ENCODE measurements at regions not wholly inside any gene's neighbourhood (a gene's known extent, or its start where the extent isn't known, plus 50 kb on each side); places are given as distances from the start of the nearest gene placed in this dataset.

DNA sequence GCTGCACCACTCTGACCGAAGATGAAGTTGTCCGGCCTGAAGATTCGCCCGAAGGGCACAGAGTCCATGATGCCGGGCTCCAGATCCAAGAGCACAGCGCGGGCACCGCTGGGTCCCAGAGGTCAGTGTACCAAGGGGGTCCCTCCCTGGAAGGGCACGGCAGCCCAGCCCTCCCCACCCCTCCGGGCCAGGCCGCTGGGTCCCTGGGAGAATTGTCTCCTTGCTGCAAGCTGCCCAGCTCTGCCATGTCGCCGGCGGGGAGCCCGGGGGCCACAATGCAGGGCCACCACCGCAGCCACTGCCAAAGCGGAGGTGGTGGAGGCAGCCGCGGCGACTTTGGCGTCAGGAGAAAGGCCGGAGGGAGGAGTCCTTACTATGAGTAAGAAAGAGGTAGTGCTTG, 189.5 kb upstream of the CYRIA start:
- no peak for DNase-seq
- H3K4me3 ChIP-seq, result no peak overlapping the region
- H3K36me3 ChIP-seq, result no peaks in the 10 kb centered on the region
- no peaks in the 10 kb centered on the region for H3K9me3 ChIP-seq
- no peaks in the 10 kb centered on the region for H3K27me3 ChIP-seq

DNA sequence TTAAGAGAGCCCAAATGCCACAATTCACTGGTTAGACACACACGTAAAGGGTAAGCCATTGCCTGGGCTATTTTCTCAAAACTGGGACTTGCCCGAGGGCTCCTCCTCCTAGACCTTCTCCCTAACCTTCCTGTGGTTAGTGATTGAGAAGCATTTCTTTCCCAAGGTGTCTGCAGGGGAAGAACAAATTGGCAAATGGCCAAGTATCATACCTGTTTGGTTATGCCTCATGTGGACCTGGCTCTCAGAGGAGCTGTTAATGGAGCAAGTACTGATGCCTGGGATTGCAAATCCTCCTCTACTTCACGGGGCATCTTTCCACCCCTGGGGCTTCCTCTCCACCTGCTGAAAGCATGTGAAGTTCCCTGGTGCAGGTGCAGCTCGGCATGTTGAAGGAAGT, 187.5 kb upstream of the CYRIA start:
- DNase-seq, result no peak
- Histone ChIP-seq H3K4me3 (no peak overlapping the region), H3K27me3 (no peaks in the 10 kb centered on the region), H3K9me3 (no peaks in the 10 kb centered on the region), H3K36me3 (no peaks in the 10 kb centered on the region)

DNA sequence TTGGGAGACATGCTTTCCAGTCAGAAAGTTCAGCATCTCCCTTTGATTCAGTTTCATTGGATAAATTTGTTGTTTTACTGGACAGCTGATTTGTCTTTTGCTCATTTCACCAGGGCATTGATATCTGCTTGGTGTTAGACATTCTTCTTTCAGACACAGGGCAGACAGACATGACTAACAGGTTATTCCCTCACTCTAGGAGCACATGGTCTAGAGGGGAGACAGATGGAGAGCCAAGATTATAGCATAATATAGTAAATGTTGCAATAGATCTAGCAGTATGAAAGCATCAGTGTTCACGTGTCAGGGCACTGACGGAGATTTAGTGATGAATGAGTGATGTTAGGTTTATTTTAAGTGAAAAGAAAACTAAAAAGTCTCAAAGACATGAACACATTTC, 187.0 kb upstream of the CYRIA start:
- Histone ChIP-seq H3K36me3 (no peaks in the 10 kb centered on the region), H3K9me3 (no peaks in the 10 kb centered on the region)
- no peak for DNase-seq

DNA sequence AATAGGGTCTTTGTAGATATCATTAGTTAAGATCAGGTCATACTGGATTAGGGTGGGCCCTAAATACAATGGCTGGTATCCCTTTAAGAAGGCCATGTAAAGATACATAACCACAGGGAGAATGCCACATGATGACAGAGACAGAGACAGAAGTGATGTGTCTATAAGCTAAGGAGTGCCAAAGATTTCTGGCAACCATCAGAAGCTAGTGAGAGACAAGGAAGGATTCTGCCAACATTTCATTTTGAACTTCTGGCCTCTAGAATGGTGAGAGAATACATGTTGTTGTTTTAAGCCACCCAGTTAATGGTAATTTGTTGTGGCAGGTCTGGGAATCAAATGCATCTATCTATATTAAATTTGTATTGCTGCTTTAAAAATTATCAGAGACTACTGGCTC, 185.5 kb upstream of the CYRIA start:
- H3K36me3 ChIP-seq, result no peaks in the 10 kb centered on the region
- no peak overlapping the region for H3K4me3 ChIP-seq
- no peaks in the 10 kb centered on the region for H3K9me3 ChIP-seq
- DNase-seq, result no peak
- no peaks in the 10 kb centered on the region for H3K27me3 ChIP-seq

More for the DNA sequence above, 187.0 kb upstream of the CYRIA start:
- Histone ChIP-seq H3K4me3 (no peak overlapping the region), H3K27me3 (no peaks in the 10 kb centered on the region)

DNA sequence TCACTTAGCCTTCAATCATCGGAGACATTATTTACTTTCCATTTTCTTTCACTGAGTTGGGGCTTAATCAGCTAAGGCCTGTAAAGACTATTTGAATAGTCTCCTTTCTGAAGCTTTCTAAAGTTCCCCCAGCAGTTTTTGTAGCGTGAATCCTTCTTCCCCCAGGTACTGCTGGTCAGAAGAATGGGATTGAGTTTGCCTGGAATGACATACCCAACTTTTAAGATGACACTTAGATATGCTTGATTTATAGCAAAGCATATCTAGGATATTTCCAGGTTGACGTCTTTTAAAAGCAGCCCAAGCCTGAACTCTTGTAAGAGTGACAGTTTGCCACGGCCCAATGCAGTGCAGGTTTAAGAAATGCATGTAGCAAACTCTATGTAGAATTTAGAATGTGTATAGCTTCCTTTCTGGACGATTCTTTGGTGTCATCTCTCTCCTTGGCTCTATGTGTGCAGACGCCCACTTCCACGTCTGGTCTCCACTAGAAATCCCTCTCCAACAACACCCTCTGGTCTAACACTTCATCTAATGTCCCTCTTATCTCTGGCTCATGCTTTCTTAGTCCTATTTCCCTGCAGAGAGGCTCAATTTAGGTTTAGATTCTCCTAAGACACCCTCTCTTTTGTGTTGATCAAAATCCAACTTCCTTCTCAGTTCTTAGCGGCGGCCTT, 175.0 kb upstream of the CYRIA start:
- Histone ChIP-seq H3K9me3 (no peaks in the 10 kb centered on the region), H3K4me3 (no peak overlapping the region), H3K27me3 (no peaks in the 10 kb centered on the region), H3K36me3 (no peaks in the 10 kb centered on the region)
- no peak for DNase-seq

DNA sequence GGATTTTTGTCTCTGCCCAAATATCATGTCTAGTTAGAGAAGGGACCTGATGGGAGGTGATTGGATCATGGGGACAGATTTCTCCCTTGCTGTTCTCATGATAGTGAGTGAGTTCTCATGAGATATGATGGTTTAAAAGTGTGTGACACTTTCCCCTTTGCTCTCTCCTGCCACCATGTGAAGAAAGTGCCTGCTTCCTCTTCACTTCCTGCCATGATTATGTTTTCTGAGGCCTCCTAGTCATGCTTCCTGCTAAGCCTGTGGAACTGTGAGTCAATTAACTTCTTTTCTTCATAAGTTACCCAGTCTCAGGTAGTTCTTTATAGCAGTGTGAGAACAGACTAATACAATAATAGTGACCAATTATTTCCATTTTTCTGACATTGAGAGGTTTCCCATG, 167.3 kb upstream of the CYRIA start:
- Histone ChIP-seq H3K9me3 (no peaks in the 10 kb centered on the region), H3K36me3 (no peaks in the 10 kb centered on the region), H3K4me3 (no peak overlapping the region), H3K27me3 (no peaks in the 10 kb centered on the region)
- DNase-seq, result no peak

DNA sequence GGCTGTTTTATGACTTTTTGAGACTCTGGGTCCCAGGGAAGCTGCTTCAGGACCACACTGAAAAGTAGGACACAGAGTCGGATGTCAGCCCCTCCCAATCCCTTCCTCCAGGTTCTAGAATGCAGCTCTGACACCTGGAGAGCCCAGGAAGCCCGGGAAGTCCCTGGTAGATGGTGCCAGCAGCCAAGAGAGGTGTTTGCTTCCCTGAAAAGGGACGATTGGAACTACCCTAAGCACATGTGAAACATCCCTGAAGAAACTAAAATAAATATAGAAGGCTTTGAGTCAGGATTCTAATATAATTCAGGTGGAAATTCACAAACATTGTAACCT, 163.2 kb upstream of the CYRIA start:
- H3K9me3 ChIP-seq, result no peaks in the 10 kb centered on the region
- no peaks in the 10 kb centered on the region for H3K27me3 ChIP-seq
- DNase-seq, result no peak
- no peaks in the 10 kb centered on the region for H3K36me3 ChIP-seq
- no peak overlapping the region for H3K4me3 ChIP-seq

DNA sequence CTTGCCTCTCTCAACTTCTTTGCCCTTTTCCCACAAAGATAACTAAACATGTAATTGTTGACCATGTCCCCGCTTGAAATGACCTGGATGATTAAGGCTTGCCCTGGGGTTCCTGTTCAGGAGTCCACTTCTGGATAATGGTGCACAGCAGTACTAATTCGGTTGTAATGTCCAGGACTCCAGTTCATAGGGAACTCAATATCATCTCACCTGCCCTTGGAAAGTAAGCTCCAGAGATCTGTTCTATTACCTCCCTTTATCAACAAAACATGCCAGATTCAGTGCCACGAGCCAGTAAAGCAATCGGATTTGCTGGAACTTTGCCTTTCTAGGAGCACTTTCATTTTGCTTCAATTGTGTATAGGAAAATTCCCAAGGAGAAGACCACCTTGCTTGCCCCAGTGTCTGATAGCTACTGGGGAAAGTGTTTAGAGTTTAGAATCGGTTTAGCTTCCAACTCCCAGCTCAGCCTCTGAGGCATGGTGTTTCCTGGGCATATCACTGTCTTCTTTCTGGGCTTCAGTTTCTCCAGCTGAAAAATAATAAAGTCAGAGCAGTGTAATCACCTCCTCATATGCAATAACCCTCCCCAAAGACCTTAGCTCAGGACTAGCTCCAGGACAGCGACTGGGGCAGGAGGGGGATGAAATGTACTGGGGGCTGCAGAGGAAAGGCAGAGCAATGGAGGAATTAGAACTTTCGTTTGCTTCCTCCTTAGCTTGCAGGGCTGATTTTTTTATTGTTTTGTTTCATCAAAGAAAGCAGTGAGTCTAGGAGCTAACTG, 162.6 kb upstream of the CYRIA start:
- no peak for DNase-seq
- H3K9me3 ChIP-seq, result no peaks in the 10 kb centered on the region
- H3K27me3 ChIP-seq, result no peaks in the 10 kb centered on the region
- H3K36me3 ChIP-seq, result no peaks in the 10 kb centered on the region
- no peak overlapping the region for H3K4me3 ChIP-seq

DNA sequence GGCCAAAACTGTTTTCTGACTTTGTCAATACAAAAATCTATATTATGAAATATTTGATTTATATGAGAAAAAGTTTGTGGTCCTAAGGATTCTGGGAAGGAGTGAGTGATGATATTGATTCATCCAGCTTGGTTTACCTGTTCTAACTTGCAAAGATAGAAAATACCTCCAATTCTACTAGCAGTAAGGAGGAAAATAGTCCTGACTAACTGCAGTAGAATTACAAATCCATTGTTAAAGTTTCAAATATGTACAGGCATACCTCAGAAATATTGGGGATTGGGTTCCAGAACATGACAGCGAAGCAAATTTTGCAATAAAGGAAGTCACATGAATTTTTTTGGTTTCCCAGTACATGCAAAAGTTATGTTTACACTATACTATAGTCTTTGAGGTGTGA, 158.8 kb upstream of the CYRIA start:
- Histone ChIP-seq H3K36me3 (no peaks in the 10 kb centered on the region), H3K9me3 (no peaks in the 10 kb centered on the region), H3K27me3 (no peaks in the 10 kb centered on the region), H3K4me3 (no peak overlapping the region)
- no peak for DNase-seq

DNA sequence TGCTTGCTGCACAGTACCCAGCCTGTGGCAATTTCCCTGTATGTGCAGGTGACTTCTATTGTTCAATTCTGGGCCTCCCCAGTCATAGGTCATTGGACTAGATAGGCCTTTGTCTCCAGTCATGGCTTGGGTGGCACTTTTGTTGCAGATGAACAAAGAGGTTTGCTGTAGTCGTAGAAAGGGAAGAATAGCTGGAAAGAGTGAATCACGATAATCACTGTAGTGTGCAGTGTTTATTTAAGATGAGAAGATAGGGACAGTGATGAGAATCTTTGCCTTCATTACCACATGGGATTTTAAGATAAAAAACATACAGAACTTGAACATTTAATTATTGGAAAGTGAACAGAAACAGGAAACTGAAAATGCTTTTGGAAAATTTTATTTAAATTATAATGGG, 156.1 kb upstream of the CYRIA start:
- H3K36me3 ChIP-seq, result no peaks in the 10 kb centered on the region
- H3K9me3 ChIP-seq, result no peaks in the 10 kb centered on the region
- no peak overlapping the region for H3K4me3 ChIP-seq
- H3K27me3 ChIP-seq, result no peaks in the 10 kb centered on the region
- no peak for DNase-seq

DNA sequence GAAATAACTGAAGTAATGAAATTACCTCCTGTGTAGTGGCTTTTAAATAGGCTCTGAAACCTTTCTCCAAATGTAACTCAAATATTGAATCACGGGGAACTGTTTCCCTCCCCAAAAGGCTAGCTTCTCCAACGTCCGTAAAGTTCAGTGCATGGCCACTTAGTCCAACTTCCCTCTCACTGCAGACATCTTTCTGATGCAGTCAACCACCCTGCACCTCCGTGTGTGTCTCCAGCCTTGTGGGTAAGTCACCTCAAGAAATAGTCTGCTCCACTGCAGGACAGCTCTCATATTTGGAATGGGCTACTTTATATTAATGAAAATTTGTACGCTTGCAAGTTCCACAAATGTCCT, 152.5 kb upstream of the CYRIA start:
- no peak overlapping the region for H3K4me3 ChIP-seq
- H3K9me3 ChIP-seq, result no peaks in the 10 kb centered on the region
- no peaks in the 10 kb centered on the region for H3K27me3 ChIP-seq
- DNase-seq, result no peak
- no peaks in the 10 kb centered on the region for H3K36me3 ChIP-seq

DNA sequence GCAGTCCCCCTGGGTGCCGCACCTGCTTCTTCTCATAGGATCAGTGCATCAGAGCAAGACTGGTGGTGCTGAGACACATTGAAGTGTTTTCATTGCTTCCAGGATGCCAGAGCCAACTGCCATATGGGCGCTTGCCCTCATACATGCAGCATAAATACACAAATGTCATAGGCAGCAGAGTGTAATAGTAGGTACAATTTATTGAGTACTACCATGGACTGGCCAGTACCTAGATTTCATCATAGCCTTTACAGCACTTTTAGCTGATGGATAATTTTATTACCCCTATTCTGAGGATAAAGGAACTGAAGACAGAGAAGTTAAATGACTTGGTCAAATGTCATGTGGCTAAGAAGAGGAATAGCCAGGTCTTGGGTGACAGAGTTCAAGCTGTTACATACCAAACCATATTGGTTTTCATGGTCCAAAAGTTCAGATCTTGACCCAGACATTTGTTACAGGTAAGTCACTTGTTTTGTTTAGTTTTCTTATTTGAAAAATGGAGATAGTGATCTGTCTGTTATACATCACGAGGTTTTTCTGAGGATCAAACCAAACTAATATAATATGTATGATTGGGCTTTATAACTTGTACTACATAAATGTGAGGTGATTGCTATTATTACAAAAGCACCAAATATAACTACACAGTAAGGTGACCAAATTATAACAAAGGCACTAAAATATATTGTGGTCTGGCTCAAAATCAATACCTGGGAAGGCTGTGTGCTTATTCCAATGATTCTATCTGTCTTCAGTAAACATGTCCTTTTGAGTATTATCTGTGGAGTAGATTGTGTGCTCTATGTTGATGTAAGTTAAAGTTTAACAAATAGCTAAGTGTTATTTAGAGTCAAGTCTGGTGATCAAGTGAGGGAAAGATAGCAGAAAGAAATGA, 151.9 kb upstream of the CYRIA start:
- H3K27me3 ChIP-seq, result no peaks in the 10 kb centered on the region
- no peak overlapping the region for H3K4me3 ChIP-seq
- no peaks in the 10 kb centered on the region for H3K36me3 ChIP-seq
- H3K9me3 ChIP-seq, result no peaks in the 10 kb centered on the region
- DNase-seq, result no peak

DNA sequence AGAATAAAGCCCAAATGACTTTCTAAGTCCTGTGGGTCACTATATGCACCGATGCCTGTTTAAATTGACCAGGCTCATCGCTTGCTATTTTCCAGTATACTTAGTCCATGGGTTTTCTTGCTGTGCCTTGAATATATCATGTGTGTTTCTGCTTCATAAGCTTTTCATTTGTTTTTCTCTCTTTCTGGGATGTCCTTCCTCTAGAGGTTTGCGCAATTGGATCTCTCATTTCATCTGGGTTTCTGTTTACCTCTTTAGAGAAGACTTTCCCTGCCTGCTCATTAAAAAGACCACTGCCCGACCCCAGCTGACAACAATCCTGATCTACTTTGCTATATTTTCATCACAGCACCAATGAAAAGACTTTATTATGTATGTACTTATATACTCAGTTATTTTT, 150.9 kb upstream of the CYRIA start:
- DNase-seq, result no peak
- no peaks in the 10 kb centered on the region for H3K9me3 ChIP-seq
- H3K27me3 ChIP-seq, result no peaks in the 10 kb centered on the region
- H3K36me3 ChIP-seq, result no peaks in the 10 kb centered on the region
- no peak overlapping the region for H3K4me3 ChIP-seq

DNA sequence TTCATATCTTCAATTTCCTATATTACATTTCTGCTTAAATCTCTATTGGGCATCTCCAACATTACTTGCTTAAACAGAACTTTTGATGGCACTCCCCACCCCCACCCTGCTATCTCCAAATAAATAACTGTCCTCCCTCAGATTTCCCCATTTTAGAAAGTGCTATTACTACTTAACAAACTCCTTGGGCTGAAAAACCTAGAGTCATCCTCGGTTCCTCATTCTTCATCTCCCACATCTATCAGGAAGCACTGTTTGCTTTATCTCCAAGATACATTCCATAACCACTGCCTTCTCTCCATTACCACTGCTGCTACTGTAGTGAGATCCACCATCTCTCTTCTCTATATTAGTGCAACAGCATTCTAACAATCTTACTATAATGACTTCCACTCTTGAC, 150.4 kb upstream of the CYRIA start:
- H3K27me3 ChIP-seq, result no peaks in the 10 kb centered on the region
- no peak for DNase-seq
- H3K4me3 ChIP-seq, result no peak overlapping the region
- no peaks in the 10 kb centered on the region for H3K9me3 ChIP-seq
- no peaks in the 10 kb centered on the region for H3K36me3 ChIP-seq

DNA sequence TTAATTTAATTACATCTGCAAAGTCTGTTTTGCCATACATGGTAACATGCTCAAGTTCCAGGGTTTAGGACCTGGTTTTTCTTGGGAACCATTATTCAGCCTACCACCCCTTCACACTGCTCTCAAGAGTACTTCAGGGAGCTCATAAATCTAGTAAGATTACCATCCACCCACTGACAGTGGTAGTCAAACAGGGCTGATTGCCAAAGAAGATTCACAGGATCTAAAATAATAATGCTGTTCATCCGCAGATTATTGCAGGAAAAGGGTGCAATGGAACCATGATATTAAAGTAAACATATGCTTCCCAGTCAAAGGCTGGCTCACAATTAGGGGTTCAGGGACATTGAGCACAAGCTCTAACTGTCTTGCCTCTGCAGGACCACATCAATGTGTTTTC, 148.0 kb upstream of the CYRIA start:
- DNase-seq, result no peak

DNA sequence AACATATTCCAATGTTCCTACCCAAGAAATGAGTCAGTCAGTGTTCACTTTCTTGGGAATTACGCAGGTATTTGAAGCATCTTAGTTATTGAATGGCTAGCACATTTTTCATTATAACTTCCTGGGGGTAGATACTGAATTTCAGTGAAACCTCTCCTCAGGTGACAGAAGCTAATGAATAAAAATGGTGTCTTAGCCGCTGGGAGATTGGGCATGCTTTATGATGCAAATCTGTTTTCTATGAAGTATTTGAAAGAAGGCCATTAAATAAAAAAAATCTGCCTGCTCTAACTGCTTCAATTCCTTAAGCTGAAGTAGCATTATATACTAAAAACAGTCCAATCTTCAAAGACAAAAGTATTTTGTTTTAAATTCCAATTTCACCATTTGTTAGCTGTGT, 132.8 kb upstream of the CYRIA start:
- no peaks in the 10 kb centered on the region for H3K9me3 ChIP-seq
- no peak for DNase-seq
- no peak overlapping the region for H3K4me3 ChIP-seq
- H3K27me3 ChIP-seq, result no peaks in the 10 kb centered on the region
- H3K36me3 ChIP-seq, result no peaks in the 10 kb centered on the region

More for the DNA sequence above, 148.0 kb upstream of the CYRIA start:
- Histone ChIP-seq H3K27me3 (no peaks in the 10 kb centered on the region), H3K9me3 (no peaks in the 10 kb centered on the region), H3K4me3 (no peak overlapping the region), H3K36me3 (no peaks in the 10 kb centered on the region)

DNA sequence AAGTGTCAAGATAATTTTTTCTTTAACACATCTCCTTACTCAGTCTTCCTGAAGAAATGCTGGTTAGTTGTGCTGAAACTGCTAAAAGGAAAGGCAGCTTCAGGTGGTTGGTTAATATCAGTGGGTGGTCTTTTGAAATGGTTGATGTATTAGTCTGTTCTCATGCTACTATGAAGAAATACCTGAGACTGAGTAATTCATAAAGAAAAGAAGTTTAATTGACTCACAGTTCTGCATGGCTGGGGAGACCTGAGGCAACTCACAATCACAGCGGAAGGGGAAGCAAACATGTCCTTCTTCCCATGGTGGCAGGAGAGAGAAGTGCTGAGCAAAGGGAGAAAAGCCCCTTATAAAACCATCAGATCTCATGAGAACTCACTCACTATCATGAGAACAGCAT, 125.9 kb upstream of the CYRIA start:
- Histone ChIP-seq H3K4me3 (no peak overlapping the region), H3K9me3 (no peaks in the 10 kb centered on the region), H3K27me3 (no peaks in the 10 kb centered on the region), H3K36me3 (no peaks in the 10 kb centered on the region)
- no peak for DNase-seq

DNA sequence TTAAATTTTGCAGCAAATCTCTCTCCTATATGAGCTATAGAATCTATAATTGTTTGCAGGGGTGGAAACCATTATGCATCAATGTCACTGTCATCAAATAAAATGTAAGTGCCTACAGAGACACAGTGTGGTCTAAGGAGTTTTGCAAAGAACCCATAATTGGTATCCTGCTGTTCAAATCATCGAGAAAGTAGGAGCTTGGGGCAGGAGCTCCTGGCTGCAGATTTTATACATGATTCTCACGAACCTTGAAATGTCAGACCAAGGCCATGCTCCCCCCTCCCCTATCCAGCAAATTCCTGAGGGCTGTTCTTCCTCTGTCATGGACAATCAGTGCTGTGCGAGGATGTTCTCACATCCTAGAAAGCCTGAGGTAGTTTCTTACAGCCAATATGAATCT, 119.5 kb upstream of the CYRIA start:
- no peaks in the 10 kb centered on the region for H3K27me3 ChIP-seq
- no peaks in the 10 kb centered on the region for H3K9me3 ChIP-seq
- H3K4me3 ChIP-seq, result no peak overlapping the region
- no peaks in the 10 kb centered on the region for H3K36me3 ChIP-seq
- no peak for DNase-seq
